ENCODE measurements at regions not wholly inside any gene's neighbourhood (a gene's known extent, or its start where the extent isn't known, plus 50 kb on each side); places are given as distances from the start of the nearest gene placed in this dataset.

DNA sequence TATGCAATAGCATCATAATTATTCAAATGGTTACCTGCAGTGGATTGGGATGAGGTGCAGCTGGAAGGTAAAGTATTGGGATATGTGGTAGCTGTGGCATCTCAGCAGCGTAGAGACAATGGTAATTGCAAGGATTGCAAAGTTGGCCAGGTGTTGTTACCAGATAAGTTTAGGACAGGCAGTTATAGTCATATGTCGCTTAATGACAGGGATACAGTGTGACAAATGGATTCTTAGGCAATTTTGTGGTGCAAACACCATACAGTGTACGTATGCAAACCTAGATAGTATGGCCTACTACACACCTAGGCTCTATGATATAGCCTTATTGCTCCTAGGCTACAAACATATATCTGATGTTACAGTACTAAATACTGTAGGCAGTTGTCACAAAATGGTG lies 163.5 kb upstream of the LYZL2 start:
- DNase-seq, result no peak

DNA sequence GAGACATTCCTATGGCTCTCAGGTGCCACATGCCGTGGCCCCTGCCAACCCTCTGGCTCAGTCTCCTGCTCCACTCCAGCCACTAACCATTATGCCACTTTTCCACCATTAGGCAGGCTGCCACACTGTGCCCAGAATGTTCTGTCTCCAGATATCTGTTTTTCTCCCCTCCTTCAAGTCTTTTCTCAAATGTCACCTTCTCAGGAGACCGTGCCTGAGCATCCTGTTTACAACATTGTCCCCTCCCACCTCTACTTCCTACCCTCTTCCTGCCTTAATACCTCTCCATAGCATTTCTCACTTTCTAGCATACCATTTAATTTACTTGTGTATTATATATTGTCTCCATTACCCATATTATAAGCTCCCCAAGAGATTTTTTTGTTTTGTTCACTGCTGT lies 162.5 kb upstream of the LYZL2 start:
- DNase-seq, result no peak

DNA sequence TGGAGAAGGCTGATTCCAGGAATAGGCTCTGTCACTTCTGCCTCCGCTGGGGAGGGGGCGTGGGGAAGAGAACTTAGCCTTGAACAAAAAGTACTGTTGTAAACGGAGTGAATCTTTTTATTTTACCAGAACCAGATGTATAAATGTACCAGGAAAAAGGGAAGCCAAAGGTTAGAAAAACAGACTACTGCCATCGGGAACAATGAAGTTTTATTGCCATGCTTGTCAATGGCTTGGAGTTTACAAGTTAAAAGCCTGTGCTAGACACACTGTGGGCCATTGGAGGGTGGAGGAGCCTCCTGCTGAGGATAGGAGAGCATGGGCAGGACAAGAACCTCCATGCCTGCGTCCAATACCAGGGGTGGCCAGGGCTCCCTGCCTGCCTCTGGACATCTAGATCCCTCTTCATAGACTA lies 161.7 kb upstream of the LYZL2 start:
- no peak for DNase-seq

DNA sequence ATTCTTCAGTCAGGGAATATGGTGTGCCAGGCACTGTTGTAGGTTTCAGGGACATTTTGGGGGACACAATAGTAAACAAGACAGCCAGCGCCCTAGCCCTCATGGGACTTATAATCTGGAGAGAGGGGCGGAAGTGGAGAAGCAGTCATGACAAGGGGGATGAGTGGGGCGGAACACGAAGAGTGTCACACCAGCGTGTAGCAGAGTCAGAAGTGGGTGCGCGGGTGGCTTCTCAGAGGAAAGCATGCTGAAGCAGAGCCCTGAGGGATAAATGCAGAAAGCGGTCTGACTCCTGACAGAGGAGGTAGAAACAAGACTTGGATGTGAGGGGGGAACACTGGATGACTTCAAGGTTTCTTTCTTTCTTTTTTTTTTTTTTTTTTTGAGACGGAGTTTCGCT lies 160.3 kb upstream of the LYZL2 start:
- no peak for DNase-seq

DNA sequence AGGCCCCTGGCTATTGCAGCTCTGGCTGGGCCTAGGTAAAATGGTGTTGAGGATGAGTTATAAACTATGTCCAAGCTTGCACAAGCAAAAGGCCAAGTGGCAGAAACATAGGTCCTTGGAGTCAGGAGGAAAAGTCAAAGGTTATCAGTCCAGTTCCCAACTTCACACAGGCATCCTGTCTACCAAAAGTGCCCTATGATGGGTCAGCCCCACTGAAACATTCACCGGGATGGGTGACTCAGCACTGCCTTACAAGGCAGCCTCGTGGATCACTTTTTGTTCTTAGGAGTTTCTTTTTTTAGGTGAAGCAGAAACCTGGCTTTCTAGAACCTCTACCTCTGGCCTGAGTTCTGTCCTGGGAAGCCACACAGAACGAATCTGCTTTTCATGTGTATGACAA lies 158.8 kb upstream of the LYZL2 start:
- no peak for DNase-seq

DNA sequence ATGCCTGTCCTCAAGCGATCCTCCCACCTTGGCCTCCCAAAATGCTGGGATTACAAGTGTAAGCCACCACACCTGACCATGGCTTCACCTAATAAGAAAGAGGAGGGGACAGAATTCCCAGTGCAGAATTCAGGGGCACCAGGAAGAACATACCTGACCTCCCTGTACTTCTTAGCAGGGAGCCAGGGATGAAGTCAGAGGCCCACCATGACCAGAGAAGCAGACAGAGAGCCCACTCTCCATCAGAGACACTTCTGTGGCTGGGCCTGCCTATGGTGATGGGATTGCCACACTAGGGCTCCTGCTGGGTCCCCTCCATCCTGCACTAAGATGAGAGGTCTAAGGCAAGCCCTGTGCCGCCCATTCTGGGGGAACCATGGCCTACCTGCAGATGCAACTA lies 157.4 kb upstream of the LYZL2 start:
- DNase-seq, result no peak

DNA sequence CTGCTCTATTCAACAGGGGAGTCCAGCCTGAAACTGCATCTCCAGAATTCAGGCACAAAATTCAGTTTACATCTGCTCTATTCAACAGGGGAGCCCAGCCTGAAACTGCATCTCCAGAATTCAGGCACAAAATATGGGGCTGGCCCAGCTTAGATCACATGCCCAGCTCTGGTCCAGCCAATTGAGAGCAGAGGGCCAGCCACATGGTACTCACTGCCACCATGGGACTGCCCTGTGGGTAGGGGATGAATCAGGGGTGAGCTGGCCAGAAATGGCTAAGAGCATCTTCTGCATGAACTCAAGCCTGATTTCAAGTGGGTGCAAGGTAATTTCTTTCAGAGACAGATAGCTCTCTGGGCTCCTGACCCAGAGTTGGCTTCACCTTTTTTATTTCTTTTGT lies 156.6 kb upstream of the LYZL2 start:
- no peak for DNase-seq

DNA sequence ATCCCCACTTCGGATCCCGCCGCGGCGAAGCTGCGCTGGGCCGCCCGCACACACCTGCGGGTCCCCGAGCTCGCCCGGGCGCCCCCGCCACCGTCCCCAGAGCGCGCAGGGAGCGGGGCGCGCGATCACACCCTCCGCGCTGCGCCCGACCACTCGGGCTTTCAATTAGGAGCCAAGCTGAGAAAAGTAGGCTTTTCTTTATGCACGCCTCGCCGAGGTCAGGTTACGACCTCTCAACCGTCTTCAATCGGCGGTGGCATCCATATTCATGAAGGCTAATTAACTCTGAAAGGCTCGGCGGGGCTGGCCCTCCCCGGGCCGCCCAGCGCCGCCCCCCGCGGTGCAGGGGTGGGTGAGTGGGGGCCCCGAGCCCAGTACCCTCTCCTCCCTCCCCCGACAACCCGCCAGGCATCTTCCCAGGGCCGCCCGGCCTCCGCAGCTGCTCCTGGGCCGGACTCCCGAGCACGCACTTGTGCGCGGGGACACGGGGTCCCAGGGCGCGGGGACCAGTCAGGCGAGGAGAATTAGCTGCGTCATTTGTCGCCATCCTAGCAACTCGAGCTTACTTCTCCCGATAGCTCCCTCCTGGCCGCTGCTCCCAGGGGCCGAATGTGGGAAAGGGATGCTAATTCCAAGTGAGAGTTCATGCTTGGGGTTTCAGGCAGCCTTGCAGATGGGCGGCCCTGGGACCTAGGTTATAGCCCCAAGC lies 155.5 kb upstream of the LYZL2 start:
- peak; percentile 91 for DNase-seq

DNA sequence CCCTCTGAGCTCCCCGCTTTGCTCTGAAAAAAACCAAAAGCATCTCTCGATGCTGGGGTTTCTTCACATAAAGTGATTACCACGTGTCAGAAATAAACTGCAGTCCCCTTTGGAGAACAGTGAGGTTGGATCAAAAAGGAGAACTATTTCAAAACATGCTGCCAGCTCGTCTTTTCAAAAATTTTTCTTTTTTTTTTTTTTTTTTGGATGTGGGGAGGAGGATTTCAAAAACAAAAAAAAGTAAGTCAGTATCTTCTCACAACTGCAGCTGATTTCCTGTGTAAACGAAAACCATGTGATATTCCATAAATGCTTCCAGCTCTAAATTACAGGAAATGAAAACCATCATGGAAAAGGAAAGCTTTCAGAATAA lies 155.0 kb upstream of the LYZL2 start:
- DNase-seq, result peak; percentile 85

DNA sequence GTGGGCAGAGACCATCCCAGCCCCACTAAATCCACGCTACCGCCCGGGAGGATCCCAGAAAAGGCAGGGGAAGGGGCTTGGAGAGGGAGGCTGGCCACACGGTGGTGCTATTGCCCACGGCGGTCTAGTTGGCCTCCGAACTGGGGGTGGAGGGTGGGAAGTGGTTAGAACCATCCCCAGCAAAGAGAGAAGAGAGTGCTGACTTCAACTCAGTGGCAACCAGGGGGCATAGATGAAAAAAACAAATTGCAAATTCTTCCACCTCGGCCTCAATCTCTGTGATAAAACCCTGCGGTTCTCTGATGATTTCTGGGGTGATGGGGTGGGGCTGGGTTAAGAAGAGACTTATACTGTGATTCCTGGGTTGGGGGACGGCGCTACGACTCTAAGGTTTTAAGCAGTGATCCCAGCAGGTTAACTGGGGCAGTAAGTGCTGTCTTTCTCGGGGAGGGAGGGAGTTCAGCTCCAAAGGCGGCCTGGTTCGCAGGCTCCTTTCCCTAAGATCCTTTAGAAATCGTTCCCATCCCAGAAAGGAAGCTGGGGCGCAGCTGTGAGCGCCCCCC lies 154.5 kb upstream of the LYZL2 start:
- DNase-seq, result peak; percentile 96

DNA sequence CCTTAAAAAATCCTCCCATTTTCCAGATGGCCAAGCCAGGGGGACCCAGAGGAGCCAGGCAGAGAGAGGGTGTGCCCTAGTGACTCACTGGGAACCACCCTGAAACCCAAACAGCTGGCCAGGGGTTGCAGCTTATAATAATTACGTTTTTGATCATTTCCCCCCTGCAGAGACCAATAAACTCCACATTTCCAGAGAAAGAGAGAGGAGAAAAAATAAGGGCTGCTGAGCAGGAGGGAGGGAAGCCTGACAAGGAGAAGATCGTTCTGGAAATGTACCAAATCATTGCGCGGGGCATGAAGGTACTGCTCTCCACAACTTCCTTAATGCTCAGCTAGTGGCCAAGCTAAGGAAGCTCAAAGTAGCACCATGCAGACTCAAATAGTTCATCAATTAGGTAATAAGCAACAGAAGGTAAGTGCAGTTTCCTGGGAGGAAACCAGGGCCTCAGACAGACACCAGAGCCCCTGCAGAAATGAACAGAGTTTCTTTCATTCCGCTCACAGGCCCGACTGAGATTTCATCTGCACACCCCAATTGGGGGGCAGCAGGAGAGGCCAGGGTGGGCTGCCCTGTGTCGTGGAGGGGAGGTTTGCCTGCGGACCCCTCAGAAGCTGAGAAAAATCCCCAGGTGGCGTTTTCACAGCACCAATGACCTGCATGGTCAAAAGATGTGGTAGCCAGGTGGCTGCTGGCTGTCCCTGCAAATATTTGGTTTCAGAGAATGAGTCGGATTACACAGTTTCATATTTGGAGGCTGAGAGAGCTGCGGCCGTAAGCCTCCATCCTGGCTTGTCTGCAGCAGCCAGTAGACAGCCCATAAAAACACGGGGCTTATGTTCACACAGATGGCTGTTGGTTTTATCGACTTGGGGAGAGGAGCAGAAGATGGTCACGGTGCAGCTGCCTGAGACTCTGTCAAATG lies 153.2 kb upstream of the LYZL2 start:
- DNase-seq, result peak; percentile 85

DNA sequence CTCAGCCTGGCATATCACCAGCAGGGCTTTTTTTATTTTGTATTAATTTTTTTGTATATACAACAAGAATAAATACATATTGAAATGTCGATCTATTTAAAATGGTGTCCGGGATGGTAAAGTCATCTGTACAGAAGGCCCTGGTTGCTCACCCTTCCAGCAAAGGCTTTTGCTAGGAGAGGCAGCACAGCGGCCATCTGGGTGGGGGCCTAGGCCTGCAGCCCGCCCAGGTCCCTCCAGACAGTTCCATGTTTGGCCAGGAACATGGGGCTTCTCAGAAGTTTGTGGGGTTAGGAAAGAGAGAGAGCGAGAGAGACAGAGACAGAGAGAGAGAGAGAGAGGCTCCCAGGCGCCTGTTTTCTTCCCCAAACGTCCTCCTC lies 152.6 kb upstream of the LYZL2 start:
- peak; percentile 51 for DNase-seq

DNA sequence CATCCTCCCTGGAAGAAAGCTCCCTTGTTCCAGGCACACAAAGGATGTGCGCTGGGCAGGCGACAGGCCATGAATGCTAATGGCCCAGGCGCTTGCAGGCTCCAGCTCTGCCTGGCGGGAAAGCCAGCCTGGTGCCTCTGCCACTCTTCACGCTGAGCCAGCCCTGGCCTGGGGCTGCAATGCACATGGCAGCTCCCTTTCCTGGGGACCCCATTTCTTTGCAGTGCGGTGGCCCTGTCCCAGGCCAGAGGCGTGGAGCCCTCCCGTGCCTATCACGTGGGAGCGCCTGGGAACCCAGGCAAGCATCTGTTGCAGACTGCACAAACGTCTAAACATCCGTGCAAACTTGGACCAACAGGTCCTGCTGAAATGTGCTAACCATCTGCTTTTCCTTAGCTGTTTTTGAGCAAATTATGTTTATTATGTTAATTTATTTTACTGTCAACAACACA lies 152.1 kb upstream of the LYZL2 start:
- DNase-seq, result peak; percentile 75

DNA sequence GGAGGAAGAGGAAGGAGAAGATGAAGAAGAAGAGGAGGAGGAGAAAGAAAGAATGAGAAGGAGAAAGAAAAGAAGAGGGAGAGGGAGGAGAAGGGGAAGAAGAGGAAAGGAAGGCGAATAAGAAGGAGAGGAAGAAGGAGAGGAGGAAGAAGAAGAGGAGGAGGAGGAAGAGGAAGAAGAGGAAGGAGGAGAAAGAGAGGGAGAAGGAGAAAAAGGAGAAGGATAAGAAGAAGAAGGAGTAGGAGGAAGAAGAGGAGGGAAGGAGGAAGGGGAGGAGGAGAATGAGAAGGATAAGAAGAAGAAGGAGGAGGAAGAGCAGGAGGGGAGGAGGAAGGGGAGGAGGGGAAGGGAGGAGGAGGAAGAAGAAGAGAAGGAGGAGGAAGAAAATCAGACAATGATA lies 149.2 kb upstream of the LYZL2 start:
- no peak for DNase-seq

DNA sequence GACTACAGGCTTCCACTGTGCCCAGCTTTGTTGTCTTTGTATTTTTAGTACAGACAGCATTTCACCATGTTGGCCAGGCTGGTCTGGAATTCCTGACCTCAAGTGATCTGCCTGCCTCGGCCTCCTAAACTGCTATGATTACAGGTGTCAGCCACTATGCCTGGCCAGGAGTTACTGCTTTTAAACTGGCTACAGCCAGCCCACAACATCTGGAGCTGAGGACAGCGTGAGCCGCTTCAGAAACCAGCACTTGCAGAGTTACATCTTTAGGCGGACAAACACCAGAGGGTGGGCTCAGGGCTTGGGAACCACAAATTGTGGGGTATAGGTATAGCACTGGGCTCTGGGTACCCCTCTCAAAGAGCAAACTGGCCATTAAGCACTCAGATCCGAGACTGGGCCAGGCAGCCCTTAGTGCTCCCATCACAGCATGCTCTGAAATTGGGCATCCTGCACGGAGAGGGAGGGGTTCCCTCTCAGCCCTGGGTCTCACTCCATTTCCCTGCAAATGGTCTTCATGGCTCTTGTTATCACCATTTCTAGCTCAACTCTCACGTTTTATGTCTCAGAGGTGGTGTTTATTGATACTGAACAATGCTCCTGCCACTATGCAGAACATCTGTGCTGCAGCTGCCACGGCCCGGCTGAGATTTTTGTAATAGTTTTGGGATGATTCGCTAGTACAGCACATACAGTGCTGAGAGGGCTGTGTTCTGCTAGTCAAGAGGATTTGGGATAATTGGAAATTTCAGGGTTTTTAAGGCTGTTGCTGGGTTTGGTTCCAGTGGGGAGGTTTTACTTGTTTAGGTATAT lies 146.4 kb upstream of the LYZL2 start:
- peak; percentile 95 for DNase-seq

DNA sequence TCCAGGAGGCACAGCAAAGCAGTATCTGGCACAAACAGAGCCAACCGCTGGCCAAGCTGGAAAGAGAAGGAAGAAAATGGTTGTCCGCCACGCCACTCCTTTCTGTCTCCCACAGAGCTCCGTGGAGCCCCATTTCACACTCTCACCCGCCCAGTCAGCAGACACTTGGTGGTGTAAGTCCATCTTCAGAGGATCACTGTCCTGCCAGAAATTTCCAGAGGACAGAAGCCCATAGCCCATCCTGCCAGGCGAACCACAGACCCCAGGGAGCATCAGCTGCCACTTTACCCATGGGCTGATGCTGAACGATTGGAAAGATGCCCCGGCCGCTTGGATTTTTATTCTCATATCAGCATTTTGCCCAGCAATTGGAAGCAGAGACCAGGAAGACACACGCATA lies 144.7 kb upstream of the LYZL2 start:
- peak; percentile 70 for DNase-seq

DNA sequence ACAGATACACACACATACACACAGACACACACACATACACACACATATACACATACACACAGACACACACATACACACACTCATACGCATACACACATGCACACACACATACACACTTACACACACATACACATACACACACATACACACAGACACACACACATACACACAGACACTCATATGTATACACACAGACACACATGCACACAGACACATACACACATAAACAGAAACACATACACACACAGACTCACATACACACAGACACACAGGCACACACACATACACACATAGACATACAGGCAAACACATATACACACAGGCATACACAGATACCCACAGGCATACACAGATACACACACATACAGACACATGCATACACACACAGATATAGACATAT lies 143.9 kb upstream of the LYZL2 start:
- DNase-seq, result no peak

DNA sequence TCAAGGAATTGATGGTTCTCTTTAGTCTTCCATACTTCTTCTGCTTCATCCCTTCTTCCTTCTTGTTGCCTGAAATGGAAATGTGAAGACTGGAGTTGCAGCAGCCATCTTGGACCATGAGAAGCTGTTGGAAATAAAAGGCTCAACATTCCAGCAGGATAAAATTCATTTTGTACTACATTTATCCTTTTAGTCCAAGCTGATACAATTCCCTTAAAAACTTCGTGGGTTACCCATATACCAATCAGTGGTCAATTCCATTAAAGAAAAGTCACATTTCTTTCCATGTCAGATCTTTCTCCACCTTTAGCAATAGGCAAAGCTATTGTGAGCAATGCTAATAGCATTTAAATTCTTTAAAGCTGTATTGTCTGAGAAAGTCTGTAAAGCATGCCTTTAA lies 141.3 kb upstream of the LYZL2 start:
- no peak for DNase-seq

DNA sequence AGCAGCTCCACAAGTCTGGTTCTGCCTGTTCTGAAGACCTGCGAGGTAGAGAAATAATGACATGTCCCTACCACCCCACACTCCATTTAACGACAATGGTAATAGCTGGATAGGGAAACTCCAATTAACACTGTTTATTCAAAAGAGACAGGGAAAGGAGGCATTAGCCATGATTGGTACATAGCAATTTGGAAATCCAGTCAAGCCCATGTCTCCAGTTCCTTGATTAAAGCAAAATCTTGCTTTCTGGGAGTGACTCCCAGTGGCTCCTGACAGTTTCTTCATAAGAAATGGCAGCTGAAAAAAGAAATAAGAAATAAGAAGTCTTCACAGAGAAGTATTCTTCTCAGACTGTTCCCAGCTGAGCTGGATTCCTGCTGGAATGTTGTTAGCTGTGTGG lies 140.7 kb upstream of the LYZL2 start:
- no peak for DNase-seq

DNA sequence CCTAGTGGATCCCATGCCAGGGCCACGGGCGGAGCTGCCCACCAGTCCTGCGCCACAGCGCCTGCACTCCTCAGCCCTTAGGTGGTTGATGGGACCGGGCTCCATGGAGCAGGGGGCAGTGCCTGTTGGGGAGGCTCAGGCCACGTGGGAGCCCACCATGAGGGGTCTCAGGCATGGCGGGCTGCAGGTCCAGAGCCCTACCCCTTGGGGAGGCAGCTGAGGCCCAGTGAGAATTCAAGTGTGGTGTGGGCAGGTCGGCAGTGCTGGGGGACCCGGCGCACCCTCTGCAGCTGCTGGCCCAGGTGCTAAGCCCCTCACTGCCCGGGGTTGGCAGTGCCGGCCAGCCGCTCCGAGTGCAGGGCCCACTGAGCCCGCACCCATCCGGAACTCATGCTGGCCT lies 139.8 kb upstream of the LYZL2 start:
- no peak for DNase-seq

DNA sequence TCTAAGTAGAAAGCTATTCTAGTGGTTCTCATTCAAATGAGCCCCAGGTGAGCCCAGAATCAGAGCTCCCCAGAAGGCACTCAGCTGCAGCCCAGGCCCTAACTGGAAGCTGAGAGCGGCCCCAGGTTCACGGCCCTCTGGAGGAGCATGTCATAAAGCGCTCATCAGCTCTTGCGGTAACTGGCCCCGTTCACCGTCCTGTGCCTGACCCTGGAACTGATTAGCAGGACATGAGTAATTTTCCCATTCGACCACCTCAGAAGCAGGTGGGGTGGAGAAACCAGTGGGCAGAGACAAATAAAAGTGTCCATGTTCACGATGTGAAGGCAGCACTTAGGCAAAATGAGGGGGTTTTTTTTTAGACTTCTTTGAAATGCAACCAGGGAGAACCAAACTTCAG lies 136.1 kb upstream of the LYZL2 start:
- no peak for DNase-seq

DNA sequence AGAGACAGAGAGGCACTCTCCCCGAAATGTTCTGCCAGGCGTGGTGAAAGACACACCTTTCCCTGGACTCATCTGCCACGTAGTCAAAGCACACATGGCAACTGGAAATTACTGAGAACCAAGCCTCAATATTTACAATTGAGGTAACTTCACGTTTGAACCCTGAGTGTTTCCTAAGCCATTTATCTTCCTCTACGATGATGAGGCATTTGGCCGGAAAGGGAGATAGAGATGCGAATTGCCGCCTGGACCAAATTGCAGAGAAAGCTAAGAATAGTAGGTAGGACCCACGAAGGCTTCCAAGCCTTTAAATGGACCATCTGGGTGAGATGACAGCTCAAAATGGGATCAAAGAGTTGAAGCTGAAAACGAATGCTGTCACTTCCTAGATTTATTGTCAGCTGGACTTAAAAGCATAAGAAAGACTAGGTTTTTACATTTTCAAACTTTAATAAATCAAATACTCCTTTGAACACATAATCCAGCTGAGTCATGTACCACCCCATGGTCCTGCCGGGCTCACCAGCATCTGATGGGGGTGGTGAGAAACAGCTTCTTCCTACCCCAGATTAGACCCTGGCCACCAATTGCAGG lies 135.6 kb upstream of the LYZL2 start:
- no peak for DNase-seq
